Medulla oblongata (tissue), 1 donor: ENCODE measurements at regions not wholly inside any gene's neighbourhood (a gene's known extent, or its start where the extent isn't known, plus 50 kb on each side); places are given as distances from the start of the nearest gene placed in this dataset.

Experiments used
- DNase-seq: peaks from one replicate; pipeline ENCODE4 v3.0.0-alpha.2; 2015; ENCODE audit errors: extremely low spot score

- no peak for DNase-seq
These were observed 171.2 kb upstream of the NCK2 start for GRCh38 chr2:105573490-105573889.

GRCh38 chr2:105571445-105571987 lies 172.7 kb upstream of the FHL2 start:
- DNase-seq, result no peak

GRCh38 chr2:105570757-105571156 lies 171.9 kb upstream of the FHL2 start:
- DNase-seq, result no peak

GRCh38 chr2:105570326-105570725 lies 171.5 kb upstream of the FHL2 start:
- no peak for DNase-seq

- no peak for DNase-seq
These were observed 170.8 kb upstream of the FHL2 start for GRCh38 chr2:105569606-105570005.

GRCh38 chr2:105567996-105568494 lies 169.2 kb upstream of the FHL2 start:
- no peak for DNase-seq

- DNase-seq, result no peak
These were observed 164.3 kb upstream of the FHL2 start for GRCh38 chr2:105563000-105563719.

GRCh38 chr2:105561401-105561800 lies 162.6 kb upstream of the FHL2 start:
- DNase-seq, result no peak

- no peak for DNase-seq
These were observed 161.3 kb upstream of the FHL2 start for GRCh38 chr2:105560157-105560556.

GRCh38 chr2:105557021-105557920 lies 158.4 kb upstream of the FHL2 start:
- no peak for DNase-seq

GRCh38 chr2:105556366-105556765 lies 157.5 kb upstream of the FHL2 start:
- no peak for DNase-seq

- no peak for DNase-seq
These were observed 155.4 kb upstream of the FHL2 start for GRCh38 chr2:105554235-105554634.

GRCh38 chr2:105553538-105554196 lies 154.8 kb upstream of the FHL2 start:
- DNase-seq, result no peak

GRCh38 chr2:105546628-105546974 lies 147.8 kb upstream of the FHL2 start:
- no peak for DNase-seq

GRCh38 chr2:105545730-105546627 lies 147.1 kb upstream of the FHL2 start:
- peak; percentile 68 for DNase-seq

- no peak for DNase-seq
These were observed 145.9 kb upstream of the FHL2 start for GRCh38 chr2:105544591-105545377.

- DNase-seq, result no peak
These were observed 142.6 kb upstream of the FHL2 start for GRCh38 chr2:105541189-105542050.

GRCh38 chr2:105540642-105541041 lies 141.8 kb upstream of the FHL2 start:
- DNase-seq, result no peak

- no peak for DNase-seq
These were observed 140.5 kb upstream of the FHL2 start for GRCh38 chr2:105539331-105539730.
